Ovary (tissue), 3 donors: ENCODE measurements at regions not wholly inside any gene's neighbourhood (a gene's known extent, or its start where the extent isn't known, plus 50 kb on each side); places are given as distances from the start of the nearest gene placed in this dataset.

Experiments
- CTCF ChIP-seq, 3 donors: fragments of 450-650 bp in 2 of 3; fragments of 200-600 bp in 1 of 3; IDR thresholded peaks; one replicate each; pipeline versions ENCODE4 v1.5.1 to v1.8.0; 2016 to 2022; ENCODE audit warnings: antibody characterized with exemption in 3 of 3, mild to moderate bottlenecking in 1 of 3
- EP300 ChIP-seq: sonication (generic); formaldehyde crosslinking; IDR thresholded peaks from one replicate; pipeline ENCODE4 v1.6.1; 2017; ENCODE audit warnings: antibody characterized with exemption
- POLR2A ChIP-seq: fragments of 450-650 bp; IDR thresholded peaks from one replicate; pipeline ENCODE4 v1.6.1; 2017; ENCODE audit warnings: antibody characterized with exemption, mild to moderate bottlenecking, moderate library complexity
- donor health status: DM: no; HTN: no; CAD: no.

GRCh38 chr5:164497311-164498064, 992.1 kb downstream of the MAT2B start:
- TF ChIP-seq CTCF (IDR thresholded peaks at IDR 0.05): no peak
- TF ChIP-seq POLR2A: no peak
- TF ChIP-seq EP300: no peak
